H1 (cell line): ENCODE measurements at regions not wholly inside any gene's neighbourhood (a gene's known extent, or its start where the extent isn't known, plus 50 kb on each side); places are given as distances from the start of the nearest gene placed in this dataset.

Experiments used
- CTCF ChIA-PET: fragments of 300-600 bp; sonication (Branson Sonifier 250); formaldehyde crosslinking; loops from one replicate; lab custom pipeline; 2021; ENCODE audit not compliant: partially characterized antibody; lab: Charles Lee
- POLR2A ChIA-PET: fragments of 300-600 bp; sonication (Branson Sonifier 250); formaldehyde crosslinking; loops from one replicate; lab custom pipeline; 2021; ENCODE audit warnings: inconsistent platforms; ENCODE audit not compliant: partially characterized antibody; lab: Charles Lee
- DNase-seq, 2 experiments: peaks; one replicate each; pipeline versions ENCODE4 v3.0.0 to v3.0.0-alpha.2; 2010 to 2022; ENCODE audit warnings: low spot score in 2 of 2, low read depth in 1 of 2, mixed read lengths in 1 of 2
- FAIRE-seq: peaks from 2 replicates; lab custom pipeline; 2011; peaks lifted over from hg19 to GRCh38; lab: Jason Lieb, UNC
- H2AFZ ChIP-seq: 2 replicates; pipeline ENCODE4 v1.8.1; 2012; ENCODE audit warnings: low read length, inconsistent platforms
- H2AK5ac ChIP-seq: 2 replicates; pipeline ENCODE4 v1.6.1; 2013; ENCODE audit warnings: low read depth, low read length
- H2BK120ac ChIP-seq: replicated peaks from 2 replicates; pipeline ENCODE3; 2013; ENCODE audit warnings: low read depth, low read length, inconsistent platforms
- H2BK12ac ChIP-seq: 2 replicates; pipeline ENCODE4 v1.6.1; 2013; ENCODE audit warnings: low read depth, low read length
- H2BK15ac ChIP-seq: 2 replicates; pipeline ENCODE4 v1.6.1; 2013; ENCODE audit warnings: low read length
- H2BK20ac ChIP-seq: 2 replicates; pipeline ENCODE4 v1.6.1; 2013; ENCODE audit warnings: low read length
- H2BK5ac ChIP-seq: 2 replicates; pipeline ENCODE4 v1.6.1; 2013; ENCODE audit warnings: low read depth, low read length
- H3K14ac ChIP-seq: 2 replicates; pipeline ENCODE4 v1.6.1; 2013; ENCODE audit warnings: inconsistent platforms; ENCODE audit not compliant: insufficient read length
- H3K18ac ChIP-seq: 2 replicates; pipeline ENCODE4 v1.6.1; 2013; ENCODE audit warnings: low read length; ENCODE audit errors: extremely low read depth
- H3K23ac ChIP-seq: 2 replicates; pipeline ENCODE4 v1.6.1; 2013; ENCODE audit warnings: inconsistent platforms; ENCODE audit not compliant: insufficient read length
- H3K23me2 ChIP-seq: 2 replicates; pipeline ENCODE4 v1.6.1; 2013; ENCODE audit warnings: low read depth, low read length
- H3K27ac ChIP-seq: 2 replicates; pipeline ENCODE4 v1.6.1; 2011; ENCODE audit warnings: low read depth, low read length, inconsistent platforms
- H3K27me3 ChIP-seq, 4 experiments: replicated peaks in 1 of 4; 1 replicate in 1 of 4; 2 replicates in 3 of 4; pipeline versions ENCODE4 v1.6.1 to v1.8.1; 2011 to 2013; ENCODE audit warnings: low read length in 3 of 4, mild to moderate bottlenecking in 3 of 4, inconsistent platforms in 2 of 4, mixed read lengths in 2 of 4, moderate library complexity in 1 of 4; ENCODE audit not compliant: control insufficient read depth in 3 of 4, insufficient read depth in 3 of 4; ENCODE audit errors: extremely low read depth in 1 of 4
- H3K36me3 ChIP-seq, 4 experiments: 2 replicates each; pipeline versions ENCODE4 v1.6.1 to v1.8.1; 2011 to 2013; ENCODE audit warnings: mild to moderate bottlenecking in 4 of 4, low read length in 3 of 4, moderate library complexity in 2 of 4, control low read depth in 1 of 4, inconsistent platforms in 1 of 4; ENCODE audit not compliant: insufficient read depth in 4 of 4, control insufficient read depth in 2 of 4
- H3K4ac ChIP-seq: replicated peaks from 2 replicates; pipeline ENCODE3; 2013; ENCODE audit warnings: low read length, low read depth, mixed read lengths, inconsistent platforms; ENCODE audit not compliant: insufficient read length
- H3K4me1 ChIP-seq, 4 experiments: replicated peaks in 1 of 4; 1 replicate in 1 of 4; 2 replicates in 3 of 4; pipeline versions ENCODE4 v1.6.1 to v1.8.1; 2011 to 2013; ENCODE audit warnings: low read length in 3 of 4, inconsistent platforms in 2 of 4, mixed read lengths in 1 of 4; ENCODE audit not compliant: insufficient read depth in 4 of 4, control insufficient read depth in 3 of 4
- H3K4me2 ChIP-seq, 2 experiments: 2 replicates each; pipeline versions ENCODE4 v1.6.1 to v1.8.1; 2011 to 2013; ENCODE audit warnings: low read depth in 2 of 2, low read length in 2 of 2, control low read depth in 1 of 2, inconsistent platforms in 1 of 2, mild to moderate bottlenecking in 1 of 2; ENCODE audit not compliant: insufficient read depth in 1 of 2
- H3K4me3 ChIP-seq, 4 experiments: fragments of 200-600, 300-600 bp in 1 of 4; sonication (generic), shearing (Covaris generic), sonication (Bioruptor Twin) in 1 of 4; 2 replicates each; pipeline versions ENCODE4 v1.5.1 to v1.8.1; 2011 to 2016; ENCODE audit warnings: low read length in 4 of 4, low read depth in 3 of 4, control low read depth in 2 of 4, inconsistent platforms in 2 of 4, mild to moderate bottlenecking in 2 of 4, mixed read lengths in 1 of 4, moderate library complexity in 1 of 4; ENCODE audit not compliant: insufficient read depth in 2 of 4; ENCODE audit errors: extremely low read depth in 1 of 4
- H3K56ac ChIP-seq: replicated peaks from 2 replicates; pipeline ENCODE3; 2013; ENCODE audit warnings: low read depth, mild to moderate bottlenecking, mixed read lengths, low read length, inconsistent platforms; ENCODE audit not compliant: insufficient read length
- H3K79me1 ChIP-seq: 2 replicates; pipeline ENCODE4 v1.6.1; 2013; ENCODE audit warnings: low read depth, low read length, control low read depth
- H3K79me2 ChIP-seq, 2 experiments: 2 replicates each; pipeline versions ENCODE4 v1.6.1 to v1.8.1; 2012 to 2013; ENCODE audit warnings: low read length in 2 of 2, mild to moderate bottlenecking in 2 of 2, inconsistent platforms in 1 of 2; ENCODE audit not compliant: insufficient read depth in 2 of 2, control insufficient read depth in 1 of 2
- H3K9ac ChIP-seq, 4 experiments: replicated peaks in 1 of 4; 1 replicate in 1 of 4; 2 replicates in 3 of 4; pipeline versions ENCODE4 v1.6.1 to v1.8.1; 2011 to 2013; ENCODE audit warnings: low read depth in 3 of 4, low read length in 3 of 4, control low read depth in 2 of 4, mild to moderate bottlenecking in 2 of 4, moderate library complexity in 2 of 4, inconsistent platforms in 1 of 4; ENCODE audit errors: extremely low read depth in 1 of 4
- H3K9me3 ChIP-seq, 2 experiments: 2 replicates each; pipeline versions ENCODE4 v1.6.1 to v1.8.1; 2012 to 2013; ENCODE audit warnings: mild to moderate bottlenecking in 2 of 2, moderate library complexity in 2 of 2, control low read depth in 1 of 2, inconsistent platforms in 1 of 2, low read depth in 1 of 2, low read length in 1 of 2, mixed read lengths in 1 of 2; ENCODE audit not compliant: insufficient read depth in 2 of 2
- H4K20me1 ChIP-seq, 2 experiments: replicated peaks in 1 of 2; 2 replicates each; pipeline versions ENCODE3 to v1.8.1; 2011 to 2013; ENCODE audit warnings: inconsistent platforms in 2 of 2, low read length in 2 of 2, mild to moderate bottlenecking in 1 of 2; ENCODE audit not compliant: insufficient read depth in 2 of 2, control insufficient read depth in 1 of 2
- H4K5ac ChIP-seq: 2 replicates; pipeline ENCODE4 v1.6.1; 2013; ENCODE audit warnings: low read length, low read depth, mixed read lengths, inconsistent platforms; ENCODE audit not compliant: insufficient read length
- H4K8ac ChIP-seq: 2 replicates; pipeline ENCODE4 v1.8.0; 2013; ENCODE audit warnings: mild to moderate bottlenecking, moderate library complexity, low read length, inconsistent platforms; ENCODE audit not compliant: insufficient read depth; ENCODE audit errors: extremely low read depth
- H4K91ac ChIP-seq: replicated peaks from 2 replicates; pipeline ENCODE3; 2013; ENCODE audit warnings: low read length, mixed read lengths, inconsistent platforms; ENCODE audit not compliant: insufficient read length
- EGR1 ChIP-seq: IDR thresholded peaks from 2 replicates; pipeline ENCODE4 v1.6.1; 2011; ENCODE audit warnings: low read depth, low read length, borderline replicate concordance
- EP300 ChIP-seq, 2 experiments: IDR thresholded peaks; 1 replicate in 1 of 2; 2 replicates in 1 of 2; pipeline ENCODE4 v1.6.1; 2011 to 2012; ENCODE audit warnings: low read depth in 2 of 2, low read length in 2 of 2, mild to moderate bottlenecking in 2 of 2, borderline replicate concordance in 1 of 2, inconsistent platforms in 1 of 2, moderate library complexity in 1 of 2
- TAF7 ChIP-seq: optimal IDR thresholded peaks from 2 replicates; pipeline ENCODE3; 2011; ENCODE audit warnings: low read depth, mild to moderate bottlenecking, inconsistent platforms, low read length, moderate library complexity, borderline replicate concordance
- WGBS, 2 experiments: shearing (Covaris generic) in 1 of 2; methylation state at CpG; one replicate each; pipeline versions ENCODE4 v1.1.6 to v1.1.7; 2013 to 2015; ENCODE audit warnings: low lambda C conversion rate in 2 of 2, mixed read lengths in 2 of 2, inconsistent platforms in 1 of 2, low coverage in 1 of 2, missing lambda C conversion rate in 1 of 2; ENCODE audit not compliant: insufficient replicate concordance in 2 of 2, insufficient coverage in 1 of 2, insufficient read length in 1 of 2; ENCODE audit errors: extremely low coverage in 1 of 2, missing lambda C conversion rate in 1 of 2; 5-methylcytosine and 5-hydroxymethylcytosine counted together

DNA sequence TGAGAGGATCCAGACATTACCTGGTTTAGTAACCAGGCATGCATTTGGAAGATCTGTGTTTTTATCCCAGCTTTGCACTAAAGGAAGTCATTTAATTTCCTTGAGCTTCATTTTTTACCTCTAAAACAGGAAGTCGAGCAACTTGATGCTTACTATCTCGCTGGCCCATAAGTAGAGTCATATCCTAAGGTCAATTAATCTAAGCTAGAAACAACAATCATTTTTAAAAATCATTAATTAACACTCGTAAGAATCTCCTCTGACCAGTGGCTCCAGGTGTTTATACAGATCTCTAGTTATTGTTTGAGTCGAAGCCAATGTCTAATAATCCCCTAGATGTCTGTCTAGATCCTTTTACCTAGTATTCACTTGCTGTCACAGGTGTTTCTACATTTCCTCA, 355.8 kb upstream of the DCN start:
- Histone ChIP-seq H4K8ac (no peak overlapping the region), H4K20me1 (no peaks in the 10 kb centered on the region), H3K4me1 (peaks cover 0 to 2% (median 0%) of the 10 kb centered on the region in 4 experiments; a peak in 2 of 7 replicates), H3K14ac (no peak overlapping the region), H4K91ac (no peak overlapping the region), H2BK15ac (no peak overlapping the region), H2BK20ac (no peak overlapping the region), H3K27me3 (no peaks in the 10 kb centered on the region), H3K36me3 (no peaks in the 10 kb centered on the region), H3K56ac (no peak overlapping the region), H3K23ac (no peak overlapping the region), H3K4ac (no peak overlapping the region), H3K18ac (no peak overlapping the region), H3K79me1 (no peaks in the 10 kb centered on the region), H3K27ac (no peak overlapping the region), H2AFZ (no peak overlapping the region), H3K4me3 (no peak overlapping the region), H2AK5ac (no peak overlapping the region), H3K9me3 (no peaks in the 10 kb centered on the region), H3K79me2 (no peaks in the 10 kb centered on the region), H2BK12ac (no peak overlapping the region), H2BK5ac (no peak overlapping the region), H2BK120ac (no peak overlapping the region), H3K23me2 (no peaks in the 10 kb centered on the region), H4K5ac (no peak overlapping the region), H3K4me2 (no peak overlapping the region), H3K9ac (no peak overlapping the region)
- CTCF ChIA-PET: interaction anchor here (1.4 kb wide), 1 partner anchor 13 kb away, joined by 5 read pairs; no protein-coding TSS in a partner anchor
- 98% methylated on average over 4 of the region's 4 CpGs; no CpG with 5 or more reads in 1 of the 2 experiments for WGBS, 2 experiments
- FAIRE-seq (no peak), DNase-seq (no peak)
- POLR2A ChIA-PET: no interaction called here
- no peak for TF ChIP-seq EP300 (IDR thresholded peaks at IDR 0.05; ENCODE audit: borderline replicate concordance in 1 of 2, low read depth in 2 of 2, low read length in 2 of 2)
- no peak for TF ChIP-seq EGR1
- TF ChIP-seq TAF7: no peak
